ENCODE measurements at regions not wholly inside any gene's neighbourhood (a gene's known extent, or its start where the extent isn't known, plus 50 kb on each side); places are given as distances from the start of the nearest gene placed in this dataset.

GRCh38 chr7:52648872-52649271 is 386.6 kb upstream of the POM121L12 start:
- no peaks in the 10 kb centered on the region for H3K4me1 ChIP-seq (ENCODE audit: insufficient read depth, low read length)
- Mint-ChIP-seq H3K27me3 (no peaks in the 10 kb centered on the region), H3K27ac (no peak overlapping the region), H3K4me1 (ENCODE audit: low read depth) (no peaks in the 10 kb centered on the region), H3K9me3 (peaks cover 11% of the 10 kb centered on the region), H3K4me3 (no peak overlapping the region), H3K36me3 (ENCODE audit: low read depth) (no peaks in the 10 kb centered on the region)
- no peak overlapping the region for H3K4me3 ChIP-seq (ENCODE audit: low read length)
- CTCF ChIA-PET = no interaction called here
- H3K27me3 ChIP-seq (ENCODE audit: control insufficient read depth in 1 of 2, insufficient read depth in 2 of 2, low read length in 2 of 2) = no peaks in the 10 kb centered on the region
- intact Hi-C loops (cut with DNase I, micrococcal nuclease) = no loop called here
- no peaks in the 10 kb centered on the region for H3K36me3 ChIP-seq (ENCODE audit: insufficient read depth, low read length)
- H3K27ac ChIP-seq (ENCODE audit: low read depth in 1 of 2, low read length in 2 of 2) = no peak overlapping the region
- TF ChIP-seq, protein P1, sequence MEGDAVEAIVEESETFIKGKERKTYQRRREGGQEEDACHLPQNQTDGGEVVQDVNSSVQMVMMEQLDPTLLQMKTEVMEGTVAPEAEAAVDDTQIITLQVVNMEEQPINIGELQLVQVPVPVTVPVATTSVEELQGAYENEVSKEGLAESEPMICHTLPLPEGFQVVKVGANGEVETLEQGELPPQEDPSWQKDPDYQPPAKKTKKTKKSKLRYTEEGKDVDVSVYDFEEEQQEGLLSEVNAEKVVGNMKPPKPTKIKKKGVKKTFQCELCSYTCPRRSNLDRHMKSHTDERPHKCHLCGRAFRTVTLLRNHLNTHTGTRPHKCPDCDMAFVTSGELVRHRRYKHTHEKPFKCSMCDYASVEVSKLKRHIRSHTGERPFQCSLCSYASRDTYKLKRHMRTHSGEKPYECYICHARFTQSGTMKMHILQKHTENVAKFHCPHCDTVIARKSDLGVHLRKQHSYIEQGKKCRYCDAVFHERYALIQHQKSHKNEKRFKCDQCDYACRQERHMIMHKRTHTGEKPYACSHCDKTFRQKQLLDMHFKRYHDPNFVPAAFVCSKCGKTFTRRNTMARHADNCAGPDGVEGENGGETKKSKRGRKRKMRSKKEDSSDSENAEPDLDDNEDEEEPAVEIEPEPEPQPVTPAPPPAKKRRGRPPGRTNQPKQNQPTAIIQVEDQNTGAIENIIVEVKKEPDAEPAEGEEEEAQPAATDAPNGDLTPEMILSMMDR (IDR thresholded peaks at IDR 0.05) = no peak
- DNase-seq (no peak), ATAC-seq (ENCODE audit: poor library complexity) (no peak)
- POLR2A ChIA-PET = no interaction called here
- peaks cover 7 to 12% of the 10 kb centered on the region in 2 experiments for H3K9me3 ChIP-seq (ENCODE audit: control insufficient read depth in 1 of 2, insufficient read depth in 1 of 2, low read length in 2 of 2)

- intact Hi-C loops (cut with DNase I, micrococcal nuclease) = no loop called here
- POLR2A ChIA-PET = no interaction called here
- Mint-ChIP-seq H3K36me3 (ENCODE audit: low read depth) (no peaks in the 10 kb centered on the region), H3K27ac (no peak overlapping the region), H3K4me1 (ENCODE audit: low read depth) (no peaks in the 10 kb centered on the region), H3K4me3 (no peak overlapping the region), H3K9me3 (peaks cover 11% of the 10 kb centered on the region), H3K27me3 (no peaks in the 10 kb centered on the region)
- ATAC-seq (ENCODE audit: poor library complexity) (no peak), DNase-seq (no peak)
- Histone ChIP-seq H3K36me3 (ENCODE audit: insufficient read depth, low read length) (no peaks in the 10 kb centered on the region), H3K27me3 (ENCODE audit: control insufficient read depth in 1 of 2, insufficient read depth in 2 of 2, low read length in 2 of 2) (no peaks in the 10 kb centered on the region), H3K4me3 (ENCODE audit: low read length) (no peak overlapping the region), H3K9me3 (ENCODE audit: control insufficient read depth in 1 of 2, insufficient read depth in 1 of 2, low read length in 2 of 2) (peaks cover 7 to 12% of the 10 kb centered on the region in 2 experiments), H3K27ac (ENCODE audit: low read depth in 1 of 2, low read length in 2 of 2) (no peak overlapping the region), H3K4me1 (ENCODE audit: insufficient read depth, low read length) (no peaks in the 10 kb centered on the region)
- TF ChIP-seq, protein P1 (IDR thresholded peaks at IDR 0.05) = no peak
- CTCF ChIA-PET = no interaction called here
Measured at GRCh38 chr7:52647046-52647445, 388.4 kb upstream of the POM121L12 start.

DNA sequence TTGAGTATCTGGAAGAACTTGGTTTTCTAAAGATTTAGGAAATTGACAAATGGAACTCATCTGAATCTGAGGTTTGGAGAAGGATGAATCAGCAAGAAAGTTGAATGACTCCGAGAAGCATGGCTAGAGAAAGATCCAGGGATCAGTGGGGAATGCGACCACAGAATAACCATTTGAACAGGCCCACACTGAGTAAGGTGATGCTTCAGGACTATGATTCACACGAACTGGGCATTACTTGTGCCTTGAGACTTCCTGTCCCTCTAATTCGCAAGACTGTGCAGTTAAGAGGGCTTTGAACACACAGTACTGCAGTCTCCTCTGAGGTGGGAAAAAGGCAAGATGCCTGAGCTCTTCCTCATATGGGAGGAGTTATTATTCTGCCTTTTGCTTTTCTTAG is 395.5 kb upstream of the POM121L12 start:
- no peaks in the 10 kb centered on the region for H3K27me3 Mint-ChIP-seq
- H3K27ac Mint-ChIP-seq = no peak overlapping the region
- no peak for DNase-seq
- Histone ChIP-seq H3K27ac (ENCODE audit: low read depth in 1 of 2, low read length in 2 of 2) (no peak overlapping the region), H3K36me3 (ENCODE audit: insufficient read depth, low read length) (no peaks in the 10 kb centered on the region), H3K9me3 (ENCODE audit: control insufficient read depth in 1 of 2, insufficient read depth in 1 of 2, low read length in 2 of 2) (peaks cover 0 to 5% of the 10 kb centered on the region in 2 experiments), H3K4me3 (ENCODE audit: low read length) (no peak overlapping the region), H3K4me1 (ENCODE audit: insufficient read depth, low read length) (no peaks in the 10 kb centered on the region), H3K27me3 (ENCODE audit: control insufficient read depth in 1 of 2, insufficient read depth in 2 of 2, low read length in 2 of 2) (no peaks in the 10 kb centered on the region)
- no peaks in the 10 kb centered on the region for H3K4me1 Mint-ChIP-seq (ENCODE audit: low read depth)
- CTCF ChIA-PET = no interaction called here
- no peak overlapping the region for H3K4me3 Mint-ChIP-seq
- TF ChIP-seq, protein P1 (IDR thresholded peaks at IDR 0.05) = no peak
- intact Hi-C loops (cut with DNase I, micrococcal nuclease) = no loop called here
- peaks cover 6% of the 10 kb centered on the region for H3K9me3 Mint-ChIP-seq
- POLR2A ChIA-PET = no interaction called here
- ATAC-seq (ENCODE audit: poor library complexity) = no peak
- H3K36me3 Mint-ChIP-seq (ENCODE audit: low read depth) = no peaks in the 10 kb centered on the region

Measured in CD4-positive, alpha-beta T cell (primary cell).